OCI-LY3 (cell line): ENCODE measurements at regions not wholly inside any gene's neighbourhood (a gene's known extent, or its start where the extent isn't known, plus 50 kb on each side); places are given as distances from the start of the nearest gene placed in this dataset.

Experiments
- EZH2phosphoT487 ChIP-seq: fragments of 200-600 bp; shearing (Covaris generic); IDR thresholded peaks from 2 replicates; pipeline ENCODE4 v1.6.1; 2018; ENCODE audit warnings: antibody characterized with exemption, mixed run types, low read depth
- TF ChIP-seq, protein P1 (sequence below): fragments of 200-600, 300-600 bp; sonication (generic); IDR thresholded peaks from 2 replicates; pipeline ENCODE4 v1.5.1; 2014; ENCODE audit warnings: antibody characterized with exemption, low read length, low read depth

DNA sequence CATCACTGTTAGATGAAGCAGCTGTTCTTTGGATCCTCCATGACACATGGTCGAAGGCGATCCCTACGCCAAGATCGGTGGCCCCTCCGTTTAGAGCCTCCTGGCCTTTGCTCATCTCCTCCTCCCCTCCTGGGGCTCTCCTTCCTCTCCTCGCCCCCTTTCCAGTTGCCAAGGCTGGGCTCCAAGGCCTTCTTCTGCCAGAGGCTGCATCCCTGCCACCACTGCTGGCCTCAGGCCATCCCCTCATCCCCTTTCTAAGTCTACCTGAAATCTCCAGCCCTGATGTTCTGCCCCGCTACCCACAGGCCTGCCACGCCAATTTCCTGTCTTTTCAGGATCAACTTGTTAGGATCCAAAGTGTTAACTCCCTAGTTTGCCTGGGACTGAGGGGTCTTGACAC lies 265.1 kb upstream of the ZMIZ1 start:
- TF ChIP-seq, protein P1, sequence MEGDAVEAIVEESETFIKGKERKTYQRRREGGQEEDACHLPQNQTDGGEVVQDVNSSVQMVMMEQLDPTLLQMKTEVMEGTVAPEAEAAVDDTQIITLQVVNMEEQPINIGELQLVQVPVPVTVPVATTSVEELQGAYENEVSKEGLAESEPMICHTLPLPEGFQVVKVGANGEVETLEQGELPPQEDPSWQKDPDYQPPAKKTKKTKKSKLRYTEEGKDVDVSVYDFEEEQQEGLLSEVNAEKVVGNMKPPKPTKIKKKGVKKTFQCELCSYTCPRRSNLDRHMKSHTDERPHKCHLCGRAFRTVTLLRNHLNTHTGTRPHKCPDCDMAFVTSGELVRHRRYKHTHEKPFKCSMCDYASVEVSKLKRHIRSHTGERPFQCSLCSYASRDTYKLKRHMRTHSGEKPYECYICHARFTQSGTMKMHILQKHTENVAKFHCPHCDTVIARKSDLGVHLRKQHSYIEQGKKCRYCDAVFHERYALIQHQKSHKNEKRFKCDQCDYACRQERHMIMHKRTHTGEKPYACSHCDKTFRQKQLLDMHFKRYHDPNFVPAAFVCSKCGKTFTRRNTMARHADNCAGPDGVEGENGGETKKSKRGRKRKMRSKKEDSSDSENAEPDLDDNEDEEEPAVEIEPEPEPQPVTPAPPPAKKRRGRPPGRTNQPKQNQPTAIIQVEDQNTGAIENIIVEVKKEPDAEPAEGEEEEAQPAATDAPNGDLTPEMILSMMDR, result no peak
- TF ChIP-seq EZH2phosphoT487, result no peak
